Stimulated activated naive CD8-positive, alpha-beta T cell treated with anti-CD3 and anti-CD28 coated beads, Interleukin-15, amount 100 ng/mL, for 72 hours (primary cell): ENCODE measurements at regions not wholly inside any gene's neighbourhood (a gene's known extent, or its start where the extent isn't known, plus 50 kb on each side); places are given as distances from the start of the nearest gene placed in this dataset.
"Not testable (repeated sequence)": the region's sequence is repeated elsewhere in the genome, so short reads cannot be mapped to it uniquely, and the experiment has no call there.

Source experiments
- ATAC-seq: fragments of 150-1000 bp; cut with Tn5 transposase; 2 replicates; pipeline ENCODE4 v1.10.0; 2021; ENCODE audit warnings: mild to moderate bottlenecking, moderate library complexity
- DNase-seq, 2 donors: peaks; one replicate each; pipeline ENCODE4 v3.0.0; 2021 to 2022
- H3K27ac Mint-ChIP-seq, 2 donors: one replicate each; pipeline ENCODE4 v1.8.0; 2022; ENCODE audit warnings: mild to moderate bottlenecking in 2 of 2, mixed read lengths in 2 of 2, moderate library complexity in 2 of 2
- H3K27me3 Mint-ChIP-seq: one replicate; pipeline ENCODE4 v1.8.0; 2022; ENCODE audit warnings: mixed read lengths
- H3K4me1 Mint-ChIP-seq: one replicate; pipeline ENCODE4 v1.8.0; 2022; ENCODE audit warnings: mild to moderate bottlenecking, mixed read lengths
- H3K4me3 Mint-ChIP-seq, 2 donors: one replicate each; pipeline ENCODE4 v1.8.0; 2022; ENCODE audit warnings: mild to moderate bottlenecking in 2 of 2, mixed read lengths in 2 of 2, moderate library complexity in 1 of 2
- H3K9me3 Mint-ChIP-seq, 2 donors: one replicate each; pipeline ENCODE4 v1.8.0; 2022; ENCODE audit warnings: mixed read lengths in 2 of 2

DNA sequence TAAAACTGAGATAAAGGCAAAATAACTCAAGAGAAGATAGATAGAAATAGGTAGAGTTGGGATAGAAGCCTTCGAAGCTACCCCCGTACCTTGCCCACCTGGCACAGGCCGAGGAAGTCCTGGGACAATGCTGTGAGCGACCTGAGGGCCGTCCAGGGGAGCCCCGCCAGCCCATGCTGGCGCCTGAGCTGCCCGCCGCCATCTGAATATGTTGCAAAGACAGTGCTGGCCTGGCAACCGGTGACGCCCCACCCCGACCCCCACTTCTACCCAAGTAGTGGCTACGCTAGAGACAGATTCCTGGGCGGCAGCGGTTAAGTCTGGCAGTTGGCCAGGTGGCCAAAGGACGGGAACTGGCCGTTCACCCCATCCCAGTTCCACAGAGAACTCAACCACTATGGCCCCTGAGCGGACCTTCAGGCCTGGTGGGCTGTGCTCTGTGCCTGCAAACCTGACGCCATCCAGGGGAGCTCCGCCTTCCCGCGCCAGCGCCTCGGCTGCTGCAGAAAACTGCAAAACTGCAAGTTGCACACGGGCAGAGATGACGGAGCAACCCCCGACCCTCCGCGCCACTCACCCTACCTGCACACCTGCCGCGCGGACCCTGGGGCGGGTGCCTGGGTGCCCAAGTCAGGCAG lies 866.2 kb downstream of the SPATA31A1 start:
- not testable (repeated sequence) for H3K4me1 Mint-ChIP-seq, ATAC-seq, DNase-seq, H3K27ac Mint-ChIP-seq, H3K9me3 Mint-ChIP-seq, H3K27me3 Mint-ChIP-seq, H3K4me3 Mint-ChIP-seq

DNA sequence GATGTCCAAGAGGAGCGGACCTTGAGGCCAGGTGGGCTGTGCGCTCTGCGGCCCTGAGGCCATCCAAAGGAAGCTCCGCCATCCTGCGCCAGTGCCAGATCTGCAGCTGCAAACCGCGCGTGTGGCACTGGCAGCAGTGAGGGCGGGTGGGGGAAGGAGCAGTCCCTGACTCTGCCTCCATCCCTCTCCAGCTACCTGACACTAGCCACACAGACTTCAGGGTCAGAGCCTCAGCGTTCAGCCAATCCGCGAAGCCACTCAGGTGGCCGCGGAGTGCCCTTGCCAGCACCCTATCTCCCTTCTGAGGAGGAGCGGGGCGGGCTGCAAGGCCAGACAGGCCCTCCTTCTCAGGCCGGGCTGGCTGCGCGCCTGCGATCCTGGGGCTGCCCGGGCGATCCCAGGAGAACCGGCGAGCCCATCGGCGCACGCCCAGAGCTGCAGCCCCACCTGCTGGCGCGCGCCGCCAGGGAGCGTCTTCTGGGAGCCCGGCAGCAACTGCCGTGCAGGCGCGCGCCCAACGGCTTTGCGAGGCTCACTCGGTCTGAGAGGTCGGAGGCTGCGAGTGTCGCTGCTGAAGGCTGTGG lies 867.2 kb downstream of the SPATA31A1 start:
- not testable (repeated sequence) for H3K4me1 Mint-ChIP-seq, H3K27ac Mint-ChIP-seq, H3K27me3 Mint-ChIP-seq, H3K9me3 Mint-ChIP-seq, ATAC-seq
- peak in 1 of 2 donors; percentile 1 for DNase-seq
- H3K4me3 Mint-ChIP-seq, result peak overlapping the region in 1 of 2 donors; percentile 72

DNA sequence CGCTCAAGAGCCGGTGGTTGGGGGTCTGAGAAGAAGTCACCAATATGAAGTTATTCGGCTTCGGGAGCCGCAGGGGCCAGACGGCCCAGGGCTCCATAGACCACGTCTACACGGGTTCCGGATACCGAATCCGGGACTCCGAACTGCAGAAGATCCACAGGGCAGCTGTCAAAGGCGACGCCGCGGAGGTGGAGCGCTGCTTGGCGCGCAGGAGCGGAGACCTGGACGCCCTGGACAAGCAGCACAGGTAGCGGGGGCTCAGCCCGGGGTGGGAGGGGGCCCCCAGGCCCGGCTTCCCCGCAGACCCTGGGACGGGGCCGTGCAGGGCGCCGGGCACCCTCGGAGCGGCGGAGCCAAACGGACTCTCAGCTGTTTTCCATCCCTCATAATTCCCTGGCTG lies 867.9 kb downstream of the SPATA31A1 start:
- ATAC-seq, H3K27me3 Mint-ChIP-seq, H3K4me3 Mint-ChIP-seq, H3K27ac Mint-ChIP-seq, H3K9me3 Mint-ChIP-seq, H3K4me1 Mint-ChIP-seq: not testable (repeated sequence)
- DNase-seq, result peak; percentile 9 to 13
